ACC112 (cell line): ENCODE measurements at regions not wholly inside any gene's neighbourhood (a gene's known extent, or its start where the extent isn't known, plus 50 kb on each side); places are given as distances from the start of the nearest gene placed in this dataset.
A peak's percentile ranks its signal among the peaks of the same experiment; 100 is the strongest.

Experiments used
- H2AFZ ChIP-seq: fragments of 200-600 bp; sonication (generic); one replicate; pipeline ENCODE4 v1.6.0; 2017; ENCODE audit warnings: antibody characterized with exemption, low read length; ENCODE audit not compliant: unreplicated experiment
- H3K27ac ChIP-seq: fragments of 200-600 bp; sonication (generic); 2 replicates; pipeline ENCODE4 v1.5.1; 2014; ENCODE audit warnings: low read depth, mild to moderate bottlenecking, antibody characterized with exemption, low read length, moderate library complexity
- H3K27me3 ChIP-seq: fragments of 200-600 bp; sonication (generic); 2 replicates; pipeline ENCODE4 v1.6.1; 2014; ENCODE audit warnings: mild to moderate bottlenecking, antibody characterized with exemption, low read length, moderate library complexity, mixed read lengths; ENCODE audit not compliant: insufficient read depth
- H3K36me3 ChIP-seq: fragments of 200-600 bp; sonication (generic); 2 replicates; pipeline ENCODE4 v1.6.1; 2016; ENCODE audit warnings: mild to moderate bottlenecking, antibody characterized with exemption, low read length, moderate library complexity, mixed read lengths; ENCODE audit not compliant: insufficient read depth
- H3K4me1 ChIP-seq: fragments of 200-600 bp; sonication (generic); one replicate; pipeline ENCODE4 v1.6.1; 2016; ENCODE audit warnings: low read length, mixed read lengths; ENCODE audit not compliant: insufficient read depth, unreplicated experiment, control insufficient read depth
- H3K4me3 ChIP-seq: fragments of 200-600 bp; sonication (generic); 2 replicates; pipeline ENCODE4 v1.5.1; 2014; ENCODE audit warnings: mild to moderate bottlenecking, low read depth, low read length
- H3K79me2 ChIP-seq: fragments of 200-600 bp; sonication (generic); one replicate; pipeline ENCODE4 v1.6.0; 2016; ENCODE audit warnings: low read length; ENCODE audit not compliant: control insufficient read depth, unreplicated experiment, insufficient read depth

- Histone ChIP-seq H3K79me2 (no peaks in the 10 kb centered on the region), H3K4me1 (peaks cover 8% of the 10 kb centered on the region), H3K4me3 (no peak overlapping the region), H2AFZ (peak overlapping the region; percentile 75), H3K36me3 (no peaks in the 10 kb centered on the region), H3K27ac (no peak overlapping the region), H3K27me3 (no peaks in the 10 kb centered on the region)
Measured at GRCh38 chr18:28690836-28691495, 514.0 kb upstream of the CDH2 start.

- no peaks in the 10 kb centered on the region for H3K36me3 ChIP-seq
- no peaks in the 10 kb centered on the region for H3K79me2 ChIP-seq
- no peak overlapping the region for H3K27ac ChIP-seq
- H2AFZ ChIP-seq = no peak overlapping the region
- peaks cover 8% of the 10 kb centered on the region for H3K4me1 ChIP-seq
- H3K27me3 ChIP-seq = no peaks in the 10 kb centered on the region
- no peak overlapping the region for H3K4me3 ChIP-seq
Measured at GRCh38 chr18:28690100-28690499, 513.2 kb upstream of the CDH2 start.

- no peaks in the 10 kb centered on the region for H3K79me2 ChIP-seq
- no peaks in the 10 kb centered on the region for H3K36me3 ChIP-seq
- peaks cover 8% of the 10 kb centered on the region for H3K4me1 ChIP-seq
Measured at GRCh38 chr18:28689588-28689987, 512.7 kb upstream of the CDH2 start.

GRCh38 chr18:28684746-28685355, 507.9 kb upstream of the CDH2 start:
- H3K27ac ChIP-seq = no peak overlapping the region
- H2AFZ ChIP-seq = no peak overlapping the region

More at GRCh38 chr18:28689588-28689987, 512.7 kb upstream of the CDH2 start:
- H3K4me3 ChIP-seq = no peak overlapping the region
- H3K27me3 ChIP-seq = no peaks in the 10 kb centered on the region
- no peak overlapping the region for H2AFZ ChIP-seq
- no peak overlapping the region for H3K27ac ChIP-seq

GRCh38 chr18:28682912-28683311, 506.0 kb upstream of the CDH2 start:
- no peak overlapping the region for H3K4me3 ChIP-seq
- no peaks in the 10 kb centered on the region for H3K27me3 ChIP-seq
- H3K27ac ChIP-seq = no peak overlapping the region
- H3K79me2 ChIP-seq = no peaks in the 10 kb centered on the region
- H3K4me1 ChIP-seq = no peaks in the 10 kb centered on the region
- no peak overlapping the region for H2AFZ ChIP-seq
- H3K36me3 ChIP-seq = no peaks in the 10 kb centered on the region

More at GRCh38 chr18:28684746-28685355, 507.9 kb upstream of the CDH2 start:
- no peaks in the 10 kb centered on the region for H3K79me2 ChIP-seq
- no peaks in the 10 kb centered on the region for H3K27me3 ChIP-seq
- no peak overlapping the region for H3K4me3 ChIP-seq
- no peaks in the 10 kb centered on the region for H3K36me3 ChIP-seq
- no peaks in the 10 kb centered on the region for H3K4me1 ChIP-seq

- H3K27me3 ChIP-seq = no peaks in the 10 kb centered on the region
- H3K27ac ChIP-seq = no peak overlapping the region
- no peak overlapping the region for H3K4me3 ChIP-seq
- no peaks in the 10 kb centered on the region for H3K4me1 ChIP-seq
- no peak overlapping the region for H2AFZ ChIP-seq
- H3K36me3 ChIP-seq = no peaks in the 10 kb centered on the region
- no peaks in the 10 kb centered on the region for H3K79me2 ChIP-seq
Measured at GRCh38 chr18:28669165-28669564, 492.2 kb upstream of the CDH2 start.

GRCh38 chr18:28666216-28666615, 489.3 kb upstream of the CDH2 start:
- H3K79me2 ChIP-seq = no peaks in the 10 kb centered on the region
- no peaks in the 10 kb centered on the region for H3K36me3 ChIP-seq
- no peak overlapping the region for H3K4me3 ChIP-seq
- H3K4me1 ChIP-seq = no peaks in the 10 kb centered on the region
- H2AFZ ChIP-seq = no peak overlapping the region
- no peaks in the 10 kb centered on the region for H3K27me3 ChIP-seq
- H3K27ac ChIP-seq = no peak overlapping the region

- Histone ChIP-seq H3K4me1 (peaks cover 6% of the 10 kb centered on the region), H3K27ac (no peak overlapping the region), H3K79me2 (no peaks in the 10 kb centered on the region), H3K4me3 (no peak overlapping the region), H3K27me3 (no peaks in the 10 kb centered on the region), H2AFZ (no peak overlapping the region), H3K36me3 (no peaks in the 10 kb centered on the region)
Measured at GRCh38 chr18:28657961-28658360, 481.0 kb upstream of the CDH2 start.

GRCh38 chr18:28652654-28653053, 475.7 kb upstream of the CDH2 start:
- Histone ChIP-seq H3K27ac (no peak overlapping the region), H3K36me3 (no peaks in the 10 kb centered on the region), H2AFZ (no peak overlapping the region), H3K27me3 (no peaks in the 10 kb centered on the region), H3K79me2 (no peaks in the 10 kb centered on the region), H3K4me3 (no peak overlapping the region), H3K4me1 (peaks cover 3% of the 10 kb centered on the region)

- H3K4me1 ChIP-seq = peaks cover 3% of the 10 kb centered on the region
- H3K27me3 ChIP-seq = no peaks in the 10 kb centered on the region
- H3K79me2 ChIP-seq = no peaks in the 10 kb centered on the region
- H3K4me3 ChIP-seq = no peak overlapping the region
- no peaks in the 10 kb centered on the region for H3K36me3 ChIP-seq
- H3K27ac ChIP-seq = no peak overlapping the region
- H2AFZ ChIP-seq = no peak overlapping the region
Measured at GRCh38 chr18:28651298-28651697, 474.4 kb upstream of the CDH2 start.

- peaks cover 3% of the 10 kb centered on the region for H3K4me1 ChIP-seq
- no peaks in the 10 kb centered on the region for H3K79me2 ChIP-seq
- H2AFZ ChIP-seq = no peak overlapping the region
- H3K27ac ChIP-seq = no peak overlapping the region
- H3K4me3 ChIP-seq = no peak overlapping the region
- no peaks in the 10 kb centered on the region for H3K36me3 ChIP-seq
- H3K27me3 ChIP-seq = no peaks in the 10 kb centered on the region
Measured at GRCh38 chr18:28650860-28651259, 473.9 kb upstream of the CDH2 start.
